ENCODE measurements at regions not wholly inside any gene's neighbourhood (a gene's known extent, or its start where the extent isn't known, plus 50 kb on each side); places are given as distances from the start of the nearest gene placed in this dataset.

DNA sequence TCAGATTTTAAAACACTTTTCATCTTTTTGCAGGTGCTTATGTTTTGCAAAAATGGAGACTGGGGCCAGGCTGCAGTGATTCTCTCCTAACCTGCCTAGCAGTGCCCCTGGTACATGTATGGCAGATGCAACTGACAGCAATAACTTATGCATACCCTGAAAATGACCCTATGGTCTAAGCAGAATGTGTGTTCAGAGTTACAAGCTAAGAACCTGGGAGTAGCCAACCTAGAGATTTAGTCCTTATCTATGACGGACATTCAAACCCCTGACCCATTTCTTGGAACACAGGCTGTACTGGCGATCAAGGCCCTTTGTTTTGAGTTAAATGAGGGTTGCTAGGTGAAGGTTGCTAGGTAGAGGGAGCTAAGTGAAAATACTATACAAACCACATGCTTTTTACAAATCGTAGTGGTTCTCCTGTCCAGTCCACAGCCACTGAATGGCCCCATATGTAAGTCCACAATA, 184.9 kb upstream of the SESN3 start:
- TF ChIP-seq CTCF (conservative IDR thresholded peaks at IDR 0.05; ENCODE audit: low read depth, low read length) (no peak), SMC3 (IDR thresholded peaks at IDR 0.05; ENCODE audit: low read depth, low read length) (no peak), POLR2A (IDR thresholded peaks at IDR 0.05; ENCODE audit: low read depth, low read length) (no peak), FOS (IDR thresholded peaks at IDR 0.05; ENCODE audit: low read depth, low read length) (no peak), MAFK (IDR thresholded peaks at IDR 0.05; ENCODE audit: low read depth, low read length) (no peak), CEBPB (IDR thresholded peaks at IDR 0.05; ENCODE audit: low read depth, low read length) (no peak), RAD21 (IDR thresholded peaks at IDR 0.05; ENCODE audit: low read length) (no peak), RFX5 (IDR thresholded peaks at IDR 0.05; ENCODE audit: low read depth, low read length) (no peak), MXI1 (IDR thresholded peaks at IDR 0.05; ENCODE audit: borderline replicate concordance, low read depth, low read length) (no peak), USF2 (IDR thresholded peaks at IDR 0.05; ENCODE audit: low read depth, low read length) (no peak), RCOR1 (IDR thresholded peaks at IDR 0.05; ENCODE audit: insufficient replicate concordance, low read length) (no peak)

Data from IMR-90 (cell line).